Dendritic cell treated with granulocyte-macrophage colony-stimulating factor and Interleukin-4, amounts not matched to agents 40 ng/mL and 50 ng/mL, for 4 days (primary cell): ENCODE measurements at regions not wholly inside any gene's neighbourhood (a gene's known extent, or its start where the extent isn't known, plus 50 kb on each side); places are given as distances from the start of the nearest gene placed in this dataset.

Source experiments
- H3K27ac Mint-ChIP-seq: one replicate; pipeline ENCODE4 v1.8.0; 2022; ENCODE audit warnings: mild to moderate bottlenecking, mixed read lengths
- H3K27me3 Mint-ChIP-seq: one replicate; pipeline ENCODE4 v1.8.0; 2022; ENCODE audit warnings: mild to moderate bottlenecking, mixed read lengths
- H3K36me3 Mint-ChIP-seq: one replicate; pipeline ENCODE4 v1.8.0; 2022; ENCODE audit warnings: low read depth, mixed read lengths
- H3K4me1 Mint-ChIP-seq: one replicate; pipeline ENCODE4 v1.8.0; 2022; ENCODE audit warnings: low read depth, mixed read lengths
- H3K4me3 Mint-ChIP-seq: one replicate; pipeline ENCODE4 v1.8.0; 2022; ENCODE audit warnings: mild to moderate bottlenecking, moderate library complexity, mixed read lengths
- H3K9me3 Mint-ChIP-seq: one replicate; pipeline ENCODE4 v1.8.0; 2022; ENCODE audit warnings: mixed read lengths
- intact Hi-C: fragments of 100-400 bp; cut with micrococcal nuclease; formaldehyde crosslinking; loops from one replicate; pipeline ENCODE4 v1.15.0; 2022

DNA sequence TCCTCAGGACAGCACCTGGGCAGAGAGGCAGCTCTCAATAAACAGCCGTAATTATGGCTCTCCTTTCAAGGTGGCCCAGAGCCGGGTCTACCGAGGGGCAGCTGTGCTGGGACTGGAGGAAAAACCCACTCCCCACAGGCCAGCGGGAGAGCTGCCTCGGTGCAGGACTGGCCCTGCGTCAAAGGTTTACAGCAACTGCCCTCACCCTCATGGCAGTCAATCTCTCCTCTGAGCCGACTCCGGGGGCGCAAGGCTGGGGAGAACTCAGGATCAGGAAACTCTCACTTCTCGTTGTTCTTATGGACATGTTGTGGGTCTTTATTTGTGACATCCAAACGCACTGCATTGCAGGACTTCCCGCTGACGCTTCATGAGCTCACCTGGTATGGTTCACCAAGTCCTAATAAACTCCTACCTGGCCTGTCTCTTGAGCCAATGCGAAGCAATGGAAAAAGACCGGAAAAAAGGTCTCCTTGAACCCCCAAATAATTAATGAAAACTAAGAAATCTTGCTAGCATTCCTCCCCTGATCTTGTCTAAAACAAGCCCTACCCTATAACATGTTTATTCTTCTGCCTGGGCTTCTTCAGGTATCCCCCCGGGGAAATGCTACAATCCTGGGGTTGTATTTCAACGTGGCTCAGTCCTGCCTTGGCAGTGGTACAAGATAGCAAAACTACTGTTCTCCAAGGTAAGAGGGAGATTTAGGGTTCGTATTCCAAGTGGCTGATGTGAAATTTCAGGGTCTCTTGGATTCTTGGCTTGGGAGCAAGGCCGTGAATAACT lies 50.1 kb upstream of the CDKN2AIP start:
- peaks cover 48% of the 10 kb centered on the region for H3K4me1 Mint-ChIP-seq
- no peak overlapping the region for H3K4me3 Mint-ChIP-seq
- intact Hi-C loops = loop anchor here (10.0 kb wide), 1 partner anchor 460 kb away; no protein-coding TSS in a partner anchor
- no peak overlapping the region for H3K27ac Mint-ChIP-seq
- H3K9me3 Mint-ChIP-seq = no peaks in the 10 kb centered on the region
- H3K27me3 Mint-ChIP-seq = peaks cover 3% of the 10 kb centered on the region
- H3K36me3 Mint-ChIP-seq = no peaks in the 10 kb centered on the region
